Posterior cingulate gyrus (tissue), 11 donors: ENCODE measurements at regions not wholly inside any gene's neighbourhood (a gene's known extent, or its start where the extent isn't known, plus 50 kb on each side); places are given as distances from the start of the nearest gene placed in this dataset.
A peak's percentile ranks its signal among the peaks of the same experiment; 100 is the strongest.

ENCODE experiments used
- DNase-seq, 10 donors: peaks; one replicate each; pipeline versions ENCODE4 v3.0.0 to v3.0.0-alpha.2; 2020 to 2021; ENCODE audit warnings: mixed read lengths in 3 of 10
- intact Hi-C: fragments of 100-400 bp; cut with DNase I; formaldehyde crosslinking; loops from one replicate; pipeline ENCODE4 v1.15.1; 2023

DNA sequence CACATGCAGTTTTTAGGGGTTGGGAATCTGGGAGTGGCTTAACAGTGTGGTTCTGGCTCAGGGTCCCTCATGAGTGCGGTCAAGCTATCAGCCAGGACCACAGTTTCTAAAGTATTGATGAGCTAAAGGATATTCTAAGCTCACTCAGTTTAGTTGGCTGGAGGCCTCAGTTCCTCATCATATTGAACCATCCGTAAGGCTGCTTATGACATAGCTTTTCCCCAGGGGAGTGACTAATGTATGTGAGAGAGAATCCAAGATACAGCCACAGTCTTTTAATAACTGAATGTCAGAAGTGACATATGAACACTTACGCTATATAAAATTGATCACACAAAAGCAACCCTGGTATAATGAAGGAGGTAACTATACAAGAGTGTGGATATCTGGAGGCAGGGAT is 245.3 kb downstream of the POLR1F start:
- no peak for DNase-seq
- intact Hi-C loops = no loop called here

DNA sequence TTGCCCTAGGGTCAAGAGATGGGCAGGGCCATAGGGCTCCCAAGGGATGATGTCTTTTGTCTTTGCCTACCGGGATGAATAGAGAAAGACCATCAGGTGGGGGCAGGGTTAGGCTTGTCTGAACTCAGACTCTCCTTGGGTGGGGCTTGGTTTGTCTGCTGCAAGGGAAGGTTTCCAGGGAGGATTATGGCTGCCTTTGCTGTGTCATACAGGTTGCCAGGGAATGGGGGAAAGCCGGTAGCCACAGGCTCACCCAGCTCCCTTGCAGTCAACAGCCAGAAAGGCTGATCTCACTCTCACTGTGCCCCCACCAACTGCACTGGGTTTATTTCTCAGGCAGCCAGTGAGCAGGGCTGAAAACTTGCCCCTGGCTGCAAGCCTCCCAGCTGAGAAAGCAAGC is 253.2 kb downstream of the POLR1F start:
- intact Hi-C loops = no loop called here
- peak in 1 of 10 donors; percentile 58 for DNase-seq

DNA sequence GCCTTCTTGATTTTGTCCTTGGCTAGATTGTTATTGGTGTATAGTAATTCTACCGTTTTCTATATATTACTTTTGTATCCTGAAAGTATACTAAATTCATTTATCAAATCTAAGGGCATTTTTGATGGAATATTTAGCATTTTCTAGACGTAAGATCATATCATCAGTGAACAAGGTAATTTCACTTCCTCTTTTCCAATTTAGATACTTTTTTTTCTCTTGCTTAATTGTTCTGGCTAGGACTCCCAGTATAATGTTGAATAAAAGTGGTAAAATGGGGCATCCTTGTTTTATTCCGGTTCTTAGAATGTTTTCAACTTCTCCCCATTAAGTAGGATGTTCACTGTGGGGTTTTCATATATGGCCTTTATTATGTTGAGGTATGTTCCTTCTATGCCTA is 260.7 kb downstream of the POLR1F start:
- no peak for DNase-seq
- intact Hi-C loops = no loop called here

DNA sequence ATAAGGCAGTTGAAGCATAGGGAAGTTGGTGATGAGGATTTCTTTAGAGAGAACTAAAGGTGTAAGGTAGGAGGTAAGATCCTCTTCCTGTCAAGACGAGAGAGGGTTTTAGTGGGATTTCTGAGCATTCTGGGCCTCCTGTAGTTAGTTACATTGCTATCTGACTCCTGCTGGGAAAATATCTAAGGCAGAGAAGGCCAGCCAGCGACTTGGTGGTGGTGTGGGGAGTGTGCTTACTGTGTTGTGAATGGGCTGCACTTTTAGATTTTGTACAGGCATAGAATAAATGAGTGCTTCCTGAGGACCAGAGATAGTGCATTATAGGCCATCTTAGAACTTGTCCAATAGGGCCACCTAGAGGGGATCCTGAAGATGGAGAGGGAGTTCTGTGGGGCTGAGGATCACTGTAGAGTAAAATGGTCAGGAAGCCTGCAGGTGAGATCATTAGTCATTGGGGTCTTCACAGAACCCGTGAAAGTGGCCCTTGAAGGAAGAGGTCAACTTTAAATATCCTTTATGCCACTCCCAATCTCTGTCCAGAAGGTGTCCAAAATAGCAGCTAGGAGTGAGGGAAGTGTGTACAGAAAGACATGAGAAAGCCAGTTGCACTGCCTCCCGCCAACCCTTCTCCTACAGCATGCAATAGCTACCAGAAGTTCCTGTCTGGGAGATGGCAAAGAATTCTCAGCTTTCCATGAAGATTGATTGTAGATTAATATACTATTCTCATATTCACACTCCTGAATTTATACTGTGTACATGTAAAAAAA is 266.6 kb downstream of the POLR1F start:
- intact Hi-C loops = loop anchor here (2.0 kb wide), 1 partner anchor 319 kb away; no protein-coding TSS in a partner anchor
- no peak for DNase-seq

DNA sequence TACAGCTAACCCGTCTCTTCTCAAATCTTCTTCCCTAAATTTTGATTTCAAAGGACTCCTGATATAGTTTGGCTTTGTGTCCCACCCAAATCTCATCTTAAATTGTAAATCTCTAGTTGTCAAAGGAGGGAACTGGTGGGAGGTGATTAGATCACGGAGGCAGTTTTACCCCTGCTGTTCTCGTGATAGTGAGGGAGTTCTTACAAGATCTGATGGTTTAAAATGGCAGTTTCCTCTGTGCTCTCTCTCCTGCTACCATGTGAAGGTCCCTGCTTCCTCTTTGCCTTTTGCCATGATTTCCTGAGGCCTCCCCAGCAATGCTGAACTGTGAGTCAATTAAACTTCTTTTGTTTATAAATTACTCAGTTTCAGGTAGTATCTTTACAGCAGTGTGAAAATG is 269.3 kb downstream of the POLR1F start:
- intact Hi-C loops = no loop called here
- DNase-seq = no peak

DNA sequence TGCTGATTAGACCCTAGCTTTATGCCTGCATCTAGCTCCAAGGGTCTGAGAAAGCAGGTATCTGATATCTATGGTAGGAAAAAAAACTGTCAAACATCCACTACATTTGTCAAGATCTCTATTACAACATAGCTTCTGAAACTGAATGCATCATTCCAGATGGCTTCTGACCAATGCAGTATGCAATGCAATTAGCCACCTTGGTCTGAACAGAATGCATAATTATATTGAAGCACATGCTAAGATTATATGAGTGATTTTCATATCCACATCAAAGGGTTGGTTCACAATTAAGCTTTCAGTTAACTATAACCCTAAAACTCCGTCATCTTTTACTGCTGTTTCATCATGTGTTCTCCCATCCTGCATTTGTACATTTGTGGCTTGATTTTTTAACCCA is 271.4 kb downstream of the POLR1F start:
- no peak for DNase-seq
- intact Hi-C loops = no loop called here

DNA sequence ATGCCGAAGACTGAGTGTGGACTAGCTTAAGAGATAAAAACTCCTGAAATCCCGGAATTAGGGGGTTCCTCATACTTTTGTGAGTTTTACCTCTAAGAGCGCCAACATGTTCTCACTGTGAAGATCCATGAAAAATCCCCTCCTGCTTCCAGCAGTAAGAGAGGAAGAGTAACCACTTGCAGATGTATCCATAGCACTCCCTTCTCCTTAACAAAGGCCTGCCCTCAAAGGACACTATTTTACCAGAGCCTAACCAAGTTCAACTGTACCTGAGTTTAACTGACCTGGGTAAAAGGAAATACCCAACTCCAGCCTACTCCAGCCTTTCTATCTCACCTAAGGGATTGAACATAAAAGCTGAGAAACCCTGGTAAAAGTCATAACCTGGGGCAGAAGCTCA is 280.9 kb downstream of the POLR1F start:
- DNase-seq = no peak
- intact Hi-C loops = no loop called here

DNA sequence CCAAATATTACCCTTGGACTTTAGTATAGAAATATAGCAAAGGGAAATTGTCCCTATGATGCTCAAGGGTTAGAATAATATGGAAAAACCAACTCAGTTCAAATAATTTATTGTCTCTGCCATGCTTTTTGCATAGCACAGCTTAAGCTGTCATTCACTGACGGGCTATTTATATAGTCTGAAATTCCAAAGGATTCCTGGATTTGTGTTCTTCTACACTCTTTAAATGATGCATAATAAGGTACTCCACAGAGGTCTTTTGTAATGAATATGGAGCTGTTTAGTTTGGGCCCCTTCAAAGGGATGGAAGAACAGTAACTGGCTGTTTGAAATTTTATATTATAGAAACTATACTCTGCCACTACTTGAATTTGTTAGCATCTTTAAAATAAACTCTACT is 276.6 kb upstream of the FERD3L start:
- no peak for DNase-seq
- intact Hi-C loops = no loop called here

DNA sequence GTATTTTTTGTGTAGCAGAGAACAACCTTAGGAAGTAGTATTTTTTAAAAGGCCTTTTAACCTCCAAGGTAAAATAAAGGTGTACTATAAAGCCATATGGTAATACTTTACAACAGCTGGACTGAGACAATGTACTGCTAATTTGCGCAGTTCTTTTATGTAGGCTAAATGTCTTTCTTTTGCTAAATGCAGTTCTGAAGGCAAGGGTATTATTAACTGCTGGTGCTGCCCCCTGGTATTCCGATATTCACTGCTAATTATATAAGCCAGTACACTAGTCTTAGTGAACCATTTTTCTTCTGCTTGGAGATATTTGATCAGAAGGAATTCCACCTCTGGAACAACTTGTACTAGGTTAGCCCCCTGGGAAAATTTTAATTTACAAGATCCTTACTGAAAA is 272.0 kb upstream of the FERD3L start:
- DNase-seq = no peak
- intact Hi-C loops = no loop called here

DNA sequence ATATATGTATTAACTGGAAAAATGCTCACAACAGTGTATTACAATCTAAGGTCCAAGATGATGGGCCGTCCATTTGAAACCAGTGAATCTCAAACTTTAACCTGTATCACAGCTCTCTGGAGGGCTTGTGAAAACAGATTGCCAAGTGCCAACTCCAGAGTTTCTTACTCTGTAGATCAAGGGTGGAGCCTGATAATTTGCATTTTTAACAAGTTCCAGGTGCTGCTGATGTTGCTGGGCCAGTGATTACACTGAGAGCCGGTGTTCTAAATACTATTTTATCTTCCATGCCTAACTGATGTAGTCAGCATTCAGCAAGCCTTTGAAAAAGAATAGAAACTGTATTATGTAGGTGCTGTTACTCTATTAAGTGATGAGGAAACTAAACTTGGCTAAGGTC is 269.9 kb upstream of the FERD3L start:
- intact Hi-C loops = no loop called here

DNA sequence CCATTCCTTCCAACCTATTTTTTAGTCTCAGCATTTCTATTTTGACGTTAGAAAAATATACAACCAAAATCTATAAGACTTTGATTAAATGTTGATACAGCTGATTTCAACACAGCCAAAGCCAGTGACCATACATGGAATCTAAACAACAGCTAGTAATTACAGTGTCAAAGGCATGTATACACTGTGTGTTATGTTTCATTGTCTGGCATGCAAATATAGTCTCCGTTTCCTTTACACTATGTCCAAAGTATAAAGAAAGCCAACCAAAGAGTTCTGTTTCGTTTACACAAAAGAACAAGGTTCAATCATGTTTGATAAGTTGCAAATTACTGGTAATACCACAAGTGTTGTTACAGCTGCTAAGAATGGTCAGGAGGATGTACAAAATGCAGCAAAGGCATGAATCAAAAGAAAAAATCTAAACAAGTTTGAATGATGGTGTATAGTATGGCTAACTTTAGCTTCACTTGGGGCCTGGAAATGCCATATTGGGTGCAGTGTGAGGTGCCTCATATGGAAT is 268.3 kb upstream of the FERD3L start:
- DNase-seq = no peak
- intact Hi-C loops = no loop called here

More for the DNA sequence above, 269.9 kb upstream of the FERD3L start:
- no peak for DNase-seq

DNA sequence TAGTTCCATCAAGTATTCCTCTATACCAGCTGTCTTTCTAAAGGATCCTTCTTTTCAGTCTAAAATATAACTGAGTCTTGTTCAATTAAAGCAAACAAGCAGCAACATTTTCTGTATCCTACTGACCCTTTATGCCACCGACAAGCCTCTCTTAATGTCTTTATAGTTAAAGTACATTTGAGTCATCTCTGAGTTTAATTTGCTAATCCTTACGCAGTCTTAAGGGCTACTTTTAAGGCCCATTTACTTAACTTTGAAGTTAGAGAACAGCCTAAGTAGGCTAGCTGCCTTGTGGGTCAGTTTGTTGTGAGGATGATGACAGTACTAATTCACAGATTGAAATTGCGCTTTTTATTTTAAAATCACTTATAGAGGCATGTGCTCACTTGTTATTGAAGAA is 265.5 kb upstream of the FERD3L start:
- no peak for DNase-seq
- intact Hi-C loops = no loop called here

DNA sequence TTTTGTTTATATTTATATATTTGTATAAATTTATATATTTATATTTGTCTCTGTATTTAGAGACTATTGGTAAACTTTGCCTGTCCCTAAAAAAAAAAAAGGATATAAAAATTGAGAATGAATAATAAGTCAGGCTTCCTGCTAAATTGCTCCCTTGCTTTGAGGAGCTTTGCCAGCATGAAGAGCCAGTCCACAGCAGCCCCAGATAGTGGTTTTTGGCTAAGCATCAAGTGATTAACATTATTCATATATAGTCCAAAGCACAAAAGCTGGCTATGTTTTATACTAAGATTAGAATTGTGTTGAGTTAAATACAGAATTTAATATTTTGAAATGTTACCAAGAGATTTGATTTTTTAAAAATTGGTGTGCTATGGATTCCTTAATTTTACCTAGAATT is 264.9 kb upstream of the FERD3L start:
- intact Hi-C loops = no loop called here
- DNase-seq = no peak

DNA sequence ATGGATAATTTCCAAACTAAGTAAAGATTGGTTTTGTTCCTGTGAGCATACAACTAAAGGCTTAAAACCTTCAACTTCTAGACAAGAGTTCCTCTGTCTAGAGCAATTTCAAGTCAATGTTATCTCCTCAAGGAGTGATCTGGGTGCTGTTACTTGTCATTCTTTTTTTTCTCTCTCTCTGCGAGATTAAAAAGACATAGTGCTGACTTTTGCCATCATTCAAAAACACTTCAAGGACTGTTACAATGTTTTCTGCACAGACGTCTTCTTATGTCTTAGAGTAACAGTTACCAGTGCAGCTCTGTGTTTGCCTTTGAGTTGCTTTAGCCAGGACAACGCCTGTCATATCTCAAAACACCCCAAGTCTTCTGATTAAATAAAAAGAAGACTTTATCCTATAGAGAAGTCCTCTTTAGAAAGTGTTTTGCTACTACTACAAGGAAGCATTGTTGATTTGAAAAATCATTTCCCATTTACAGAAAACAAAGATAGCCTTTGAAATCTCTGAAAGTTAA is 263.5 kb upstream of the FERD3L start:
- no peak for DNase-seq
- intact Hi-C loops = no loop called here

DNA sequence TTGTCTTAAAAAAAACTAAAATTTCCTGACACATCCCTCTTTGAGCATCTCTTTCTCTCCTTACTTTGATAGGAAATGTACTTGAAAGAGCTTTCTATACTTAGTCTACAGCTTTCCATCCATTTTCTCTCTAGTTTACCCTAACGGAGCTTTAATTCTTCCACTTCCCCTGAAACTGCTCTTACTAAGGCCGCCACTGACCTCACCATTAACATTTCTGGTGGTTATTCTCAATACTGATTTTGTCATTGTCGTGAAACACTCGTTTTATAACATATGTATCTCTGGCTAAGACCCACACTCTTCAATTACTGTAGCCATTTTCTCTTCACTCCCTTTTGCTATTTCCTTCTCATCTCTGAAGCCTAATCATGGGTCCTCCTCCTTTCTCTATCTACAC is 262.0 kb upstream of the FERD3L start:
- DNase-seq = no peak
- intact Hi-C loops = no loop called here

DNA sequence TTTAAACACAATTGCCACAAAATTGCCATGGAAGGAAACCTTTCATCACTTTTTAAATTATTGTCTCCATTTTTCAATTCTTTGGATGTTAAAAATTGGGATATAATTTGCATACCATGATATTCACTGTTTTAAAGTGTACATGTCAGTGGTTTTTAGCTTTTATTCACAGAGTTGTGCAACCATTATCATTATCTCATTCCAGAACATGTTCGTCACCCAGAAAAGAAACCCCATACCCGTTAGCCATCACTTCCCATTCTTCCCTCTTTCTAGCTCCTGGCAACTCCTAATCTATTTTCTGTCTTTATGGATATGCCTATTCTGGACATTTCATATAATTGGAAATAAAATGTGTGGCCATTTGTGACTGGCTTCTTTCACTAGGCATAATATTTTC is 260.3 kb upstream of the FERD3L start:
- DNase-seq = no peak
- intact Hi-C loops = no loop called here

DNA sequence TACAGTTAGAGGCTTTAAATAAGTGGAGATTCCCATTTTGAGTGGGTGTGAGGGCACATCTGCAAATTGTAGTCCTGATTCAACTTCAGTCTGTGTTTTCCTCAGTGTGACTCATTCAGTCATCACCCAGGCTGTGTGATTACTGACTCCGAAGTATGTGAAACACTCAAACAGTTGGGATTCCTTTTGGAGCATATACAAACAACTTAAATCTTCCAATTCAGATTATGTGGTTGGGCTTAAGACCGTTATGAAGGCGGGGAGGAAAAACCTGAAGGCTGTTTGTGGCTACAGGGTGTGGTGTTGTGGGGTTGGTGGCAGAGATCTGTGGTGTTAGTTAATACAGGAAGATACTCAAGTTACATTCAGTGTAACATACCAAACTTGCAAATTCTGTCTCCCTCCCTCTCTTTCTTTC is 259.7 kb upstream of the FERD3L start:
- intact Hi-C loops = no loop called here
- no peak for DNase-seq

DNA sequence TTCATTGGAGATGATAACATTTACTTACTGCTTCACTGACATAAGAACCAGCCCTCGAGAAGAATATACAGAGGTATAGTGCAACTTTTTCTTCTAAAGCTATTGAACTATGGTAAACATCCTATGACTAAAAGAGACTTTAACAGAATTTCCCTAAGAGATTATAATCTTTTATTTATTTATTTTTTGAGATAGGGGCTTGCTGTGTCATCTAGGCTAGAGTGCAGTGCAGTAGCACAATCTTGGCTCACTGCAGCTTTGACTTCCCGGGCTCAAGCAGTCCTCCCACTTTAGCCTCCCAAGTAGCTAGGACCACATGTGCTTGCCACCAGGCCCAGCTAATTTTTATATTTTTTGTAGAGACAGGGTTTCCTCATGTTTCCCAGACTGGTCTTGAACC is 258.5 kb upstream of the FERD3L start:
- DNase-seq = no peak
- intact Hi-C loops = no loop called here

DNA sequence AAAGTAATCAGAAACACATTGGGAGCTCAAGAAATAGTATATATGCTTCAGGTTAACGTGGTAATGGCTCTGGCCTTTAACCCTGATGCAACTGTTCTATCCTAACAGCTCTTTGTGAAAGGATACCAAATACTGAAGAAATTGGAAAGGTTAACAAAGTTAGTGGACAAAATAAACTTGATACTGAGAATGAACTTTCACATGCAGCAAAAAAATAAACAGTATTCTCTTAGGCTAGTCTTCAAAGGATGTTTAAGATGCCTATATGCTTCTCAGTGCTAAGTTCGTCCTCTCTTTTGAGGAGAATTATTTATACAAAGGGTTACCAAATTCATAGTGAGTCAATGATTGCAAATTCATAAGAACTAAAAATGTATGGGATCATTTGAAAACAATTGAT is 256.2 kb upstream of the FERD3L start:
- DNase-seq = no peak
- intact Hi-C loops = no loop called here

DNA sequence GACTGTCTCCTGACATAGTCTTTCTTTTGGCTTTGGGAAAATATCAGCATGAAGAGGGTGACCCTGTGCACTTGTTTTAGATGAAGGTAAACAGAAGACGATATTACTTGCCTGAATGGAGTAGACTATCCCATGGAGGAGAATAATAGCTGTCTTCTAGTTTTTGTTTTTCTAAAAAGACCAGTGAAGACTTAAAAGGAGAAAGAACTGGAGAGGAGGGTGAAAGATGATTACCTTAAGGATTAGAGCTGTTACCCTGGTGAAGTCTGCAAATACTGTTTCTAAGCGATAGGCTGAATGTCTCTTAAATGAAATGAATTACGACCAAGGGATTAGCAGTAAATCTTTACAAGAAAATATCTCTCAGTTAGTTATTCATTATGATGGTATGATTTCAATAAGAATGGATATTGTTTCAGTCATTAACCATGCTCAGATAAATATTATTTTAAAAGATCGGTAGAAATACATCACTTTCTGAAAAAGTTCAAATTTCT is 255.6 kb upstream of the FERD3L start:
- DNase-seq = no peak
- intact Hi-C loops = no loop called here

DNA sequence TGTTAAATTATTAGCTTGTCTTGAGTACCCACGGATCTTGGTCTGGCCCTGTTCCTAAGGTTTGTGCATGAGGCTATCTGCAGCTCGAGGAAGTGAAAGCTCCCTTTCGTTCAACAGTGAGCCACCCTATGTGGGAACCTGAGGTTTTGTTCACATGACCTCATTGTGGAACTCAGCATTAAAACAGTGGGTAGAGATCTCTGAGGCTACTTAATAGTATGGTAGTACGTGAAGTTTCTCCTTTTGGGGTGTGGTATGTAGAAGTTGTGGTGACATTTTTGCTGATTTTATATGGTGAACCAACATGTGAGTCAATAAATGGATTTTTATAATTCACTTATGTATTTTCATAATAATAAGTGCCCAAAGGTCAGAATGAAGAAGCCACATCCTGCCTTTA is 252.7 kb upstream of the FERD3L start:
- intact Hi-C loops = no loop called here
- no peak for DNase-seq

DNA sequence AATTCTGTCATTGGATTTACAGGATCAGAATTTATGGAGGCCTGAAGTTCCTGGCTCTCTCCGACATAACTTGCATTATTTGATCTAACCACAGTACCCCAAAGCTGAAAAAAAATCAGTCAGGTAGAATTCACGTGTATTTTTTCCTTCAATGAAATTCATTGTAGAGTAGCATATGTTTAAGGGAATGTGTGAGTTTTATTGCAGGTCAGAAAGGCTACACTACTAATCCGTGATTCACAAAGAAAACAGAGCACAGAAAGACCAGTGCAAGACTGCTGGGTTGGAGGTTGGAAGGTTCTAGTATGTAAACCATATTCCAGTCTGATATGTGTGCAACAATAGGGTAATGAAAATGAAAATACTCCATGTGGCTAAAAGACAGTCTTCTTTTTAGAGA is 247.0 kb upstream of the FERD3L start:
- intact Hi-C loops = no loop called here

More for the DNA sequence above, 247.0 kb upstream of the FERD3L start:
- no peak for DNase-seq
